ENCODE measurements at regions not wholly inside any gene's neighbourhood (a gene's known extent, or its start where the extent isn't known, plus 50 kb on each side); places are given as distances from the start of the nearest gene placed in this dataset.
A peak's percentile ranks its signal among the peaks of the same experiment; 100 is the strongest.

GRCh38 chr4:53912766-53913497, 151.5 kb downstream of the CHIC2 start:
- TF ChIP-seq SPI1 (IDR thresholded peaks at IDR 0.05; ENCODE audit: borderline replicate concordance, low read depth): no peak
- TF ChIP-seq POLR2AphosphoS5 (IDR thresholded peaks at IDR 0.05; ENCODE audit: low read depth): no peak
- TF ChIP-seq REST (IDR thresholded peaks at IDR 0.05; ENCODE audit: insufficient replicate concordance, low read depth): no peak
- no peak for TF ChIP-seq CTCF (IDR thresholded peaks at IDR 0.05; ENCODE audit: insufficient read depth, low read length)
- TF ChIP-seq GABPA (IDR thresholded peaks at IDR 0.05; ENCODE audit: low read depth): no peak
- DNase-seq (ENCODE audit: low read depth in 1 of 2, low spot score in 1 of 2): no peak
- Histone ChIP-seq H3K27me3 (ENCODE audit: insufficient read depth, poor library complexity, severe bottlenecking) (peaks cover 5% of the 10 kb centered on the region), H3K4me3 (replicated peaks; ENCODE audit: insufficient read depth, low read length) (no peak overlapping the region), H3K27ac (replicated peaks) (no peak overlapping the region)

GRCh38 chr4:53908661-53909078, 155.7 kb downstream of the CHIC2 start:
- peak in 1 of 2 experiments; percentile 41 for DNase-seq (ENCODE audit: low read depth in 1 of 2, low spot score in 1 of 2)
- no peak overlapping the region for H3K4me3 ChIP-seq (replicated peaks; ENCODE audit: insufficient read depth, low read length)
- H3K27ac ChIP-seq (replicated peaks): no peak overlapping the region
- TF ChIP-seq POLR2AphosphoS5 (IDR thresholded peaks at IDR 0.05; ENCODE audit: low read depth) (no peak), GABPA (IDR thresholded peaks at IDR 0.05; ENCODE audit: low read depth) (no peak), REST (IDR thresholded peaks at IDR 0.05; ENCODE audit: insufficient replicate concordance, low read depth) (no peak), CTCF (IDR thresholded peaks at IDR 0.05; ENCODE audit: insufficient read depth, low read length) (peak; percentile 85), SPI1 (IDR thresholded peaks at IDR 0.05; ENCODE audit: borderline replicate concordance, low read depth) (peak; percentile 13; the same call in 1 of the 2 replicates)
- peaks cover 27% of the 10 kb centered on the region for H3K27me3 ChIP-seq (ENCODE audit: insufficient read depth, poor library complexity, severe bottlenecking)

GRCh38 chr4:53907772-53908171, 156.6 kb downstream of the CHIC2 start:
- TF ChIP-seq SPI1 (IDR thresholded peaks at IDR 0.05; ENCODE audit: borderline replicate concordance, low read depth) (no peak), CTCF (IDR thresholded peaks at IDR 0.05; ENCODE audit: insufficient read depth, low read length) (no peak), REST (IDR thresholded peaks at IDR 0.05; ENCODE audit: insufficient replicate concordance, low read depth) (no peak), GABPA (IDR thresholded peaks at IDR 0.05; ENCODE audit: low read depth) (no peak), POLR2AphosphoS5 (IDR thresholded peaks at IDR 0.05; ENCODE audit: low read depth) (no peak)
- no peak for DNase-seq (ENCODE audit: low read depth in 1 of 2, low spot score in 1 of 2)

More at GRCh38 chr4:53907772-53908171, 156.6 kb downstream of the CHIC2 start:
- Histone ChIP-seq H3K27ac (replicated peaks) (no peak overlapping the region), H3K27me3 (ENCODE audit: insufficient read depth, poor library complexity, severe bottlenecking) (peaks cover 27% of the 10 kb centered on the region), H3K4me3 (replicated peaks; ENCODE audit: insufficient read depth, low read length) (no peak overlapping the region)
